Hypothalamus (tissue), 51 donors: ENCODE measurements at regions not wholly inside any gene's neighbourhood (a gene's known extent, or its start where the extent isn't known, plus 50 kb on each side); places are given as distances from the start of the nearest gene placed in this dataset.
"Not testable (repeated sequence)": the region's sequence is repeated elsewhere in the genome, so short reads cannot be mapped to it uniquely, and the experiment has no call there.

Experiments used
- DNase-seq, 51 donors: peaks; one replicate each; lab custom pipeline; 2025; lab: John Stamatoyannopoulos, UW

GRCh38 chr1:41994195-41994894 lies 75.6 kb upstream of the HIVEP3 start:
- DNase-seq, result no peak

GRCh38 chr1:41983451-41983850 lies 64.7 kb upstream of the HIVEP3 start:
- no peak for DNase-seq

GRCh38 chr1:41981796-41982195 lies 63.1 kb upstream of the HIVEP3 start:
- DNase-seq, result no peak

- DNase-seq, result no peak
These were observed 62.3 kb upstream of the HIVEP3 start for GRCh38 chr1:41980827-41981653.

DNA sequence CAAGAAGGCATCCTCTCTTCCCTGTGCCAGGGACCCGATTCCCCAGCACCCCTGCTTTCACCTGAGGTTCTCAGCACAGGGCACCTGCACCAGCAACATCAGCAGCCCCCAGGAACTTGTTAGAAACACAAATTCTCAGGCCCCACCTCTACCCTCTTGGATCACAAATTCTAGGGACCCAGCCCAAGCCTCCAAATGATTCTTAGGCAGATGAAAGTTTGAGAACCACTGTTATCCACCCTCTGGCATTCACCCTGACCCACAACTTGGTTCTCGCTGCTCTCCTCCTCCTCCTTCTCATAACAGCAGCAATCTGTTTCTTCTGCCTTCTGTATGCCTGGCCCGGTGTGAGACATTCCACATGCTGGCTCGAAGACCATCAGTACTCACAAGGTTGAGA lies 60.3 kb upstream of the HIVEP3 start:
- DNase-seq, result no peak

- no peak for DNase-seq
These were observed 58.6 kb upstream of the HIVEP3 start for GRCh38 chr1:41977326-41977725.

DNA sequence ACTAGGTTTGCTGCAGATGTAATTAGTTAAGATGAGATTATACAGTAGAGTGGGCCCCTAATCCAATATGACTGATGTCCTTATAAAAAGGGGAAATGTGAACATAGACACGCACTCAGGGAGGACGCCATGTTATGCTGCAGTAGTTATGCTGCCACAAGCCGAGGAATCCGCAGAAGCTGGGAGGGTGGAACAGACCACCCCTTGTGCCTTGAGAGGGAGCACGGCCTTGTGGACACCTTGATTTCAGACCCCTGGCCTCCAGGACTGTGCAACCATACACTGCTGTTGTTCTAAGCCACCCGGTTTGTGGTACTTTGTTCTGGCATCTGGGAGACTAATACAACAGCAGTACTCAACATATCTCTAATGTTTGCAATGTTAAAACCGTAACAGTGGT lies 57.9 kb upstream of the HIVEP3 start:
- no peak for DNase-seq

DNA sequence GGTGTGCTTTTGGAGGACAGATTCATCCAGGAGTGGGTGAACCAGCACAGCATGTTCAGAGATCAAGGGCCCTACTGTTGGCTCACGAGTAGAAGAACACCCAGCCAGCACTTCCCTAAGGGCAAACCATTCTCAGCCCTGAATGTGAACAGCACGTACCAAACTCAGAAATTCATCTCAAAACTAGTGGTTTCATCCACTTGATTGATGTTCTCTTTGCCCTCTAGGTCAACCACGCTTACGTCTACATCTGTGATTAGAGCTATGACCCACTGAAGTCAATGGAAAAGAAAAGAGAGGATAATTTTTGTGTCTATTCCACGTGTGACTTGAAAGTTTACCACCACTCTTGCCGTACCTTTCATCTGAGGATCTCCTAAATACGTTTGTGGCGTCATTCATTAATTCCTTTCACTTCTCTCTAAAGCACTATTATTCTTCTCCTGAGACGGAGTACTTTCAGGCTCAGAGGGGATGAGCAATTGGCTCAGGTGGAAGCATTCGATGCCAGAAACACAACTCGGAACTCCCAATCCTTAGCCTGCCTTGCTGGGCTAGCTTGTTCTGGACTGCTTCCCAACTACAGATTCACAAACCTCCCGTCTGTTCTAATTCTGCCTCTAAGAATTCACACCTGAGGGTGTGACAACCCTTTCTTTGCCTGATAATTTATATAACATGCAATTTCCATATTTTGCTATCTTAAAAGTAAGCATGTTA lies 57.3 kb upstream of the HIVEP3 start:
- DNase-seq, result no peak

GRCh38 chr1:41975121-41975520 lies 56.4 kb upstream of the HIVEP3 start:
- DNase-seq, result no peak

DNA sequence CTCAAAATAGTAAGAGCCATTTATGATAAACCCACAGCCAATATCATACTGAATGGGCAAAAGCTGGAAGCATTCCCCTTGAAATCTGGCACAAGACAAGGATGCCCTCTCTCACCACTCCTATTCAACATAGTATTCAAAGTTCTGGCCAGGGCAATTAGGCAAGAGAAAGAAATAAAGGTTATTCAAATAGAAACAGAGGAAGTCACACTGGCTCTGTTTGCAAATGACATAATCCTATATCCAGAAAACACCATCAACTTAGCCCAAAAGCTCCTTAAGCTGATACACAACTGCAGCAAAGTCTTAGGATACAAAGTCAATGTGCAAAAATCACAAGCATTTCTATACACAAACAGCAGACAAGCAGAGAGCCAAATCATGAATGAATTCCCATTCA lies 49.8 kb upstream of the HIVEP3 start:
- not testable (repeated sequence) for DNase-seq
